ENCODE measurements at regions not wholly inside any gene's neighbourhood (a gene's known extent, or its start where the extent isn't known, plus 50 kb on each side); places are given as distances from the start of the nearest gene placed in this dataset.
A peak's percentile ranks its signal among the peaks of the same experiment; 100 is the strongest.

DNA sequence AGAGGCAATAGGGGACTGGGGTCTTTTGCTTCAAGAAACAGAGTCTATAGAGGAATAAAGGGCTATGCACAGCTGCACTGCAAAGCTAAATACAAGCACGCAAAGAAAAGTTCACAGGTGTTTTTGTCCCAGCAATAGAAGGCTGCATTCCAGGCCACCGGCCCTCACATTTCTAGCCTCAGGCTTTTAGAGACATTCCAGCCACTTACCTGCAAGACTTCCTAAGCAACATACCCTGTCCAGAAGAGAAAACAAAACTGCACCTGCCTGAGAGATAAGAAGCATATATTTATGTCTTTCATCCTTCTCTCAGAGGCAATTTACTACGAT lies 220.5 kb downstream of the OPA1 start:
- Histone ChIP-seq H2AK5ac (ENCODE audit: low read depth, low read length) (peak overlapping the region; percentile 88), H3K14ac (ENCODE audit: insufficient read length) (no peak overlapping the region), H3K4me1 (replicated peaks in 1 of 4; ENCODE audit: control insufficient read depth in 3 of 4, insufficient read depth in 4 of 4, low read length in 3 of 4) (peaks cover 50 to 67% (median 62%) of the 10 kb centered on the region in 4 experiments), H2BK5ac (ENCODE audit: low read depth, low read length) (peak overlapping the region; percentile 96; the same call in 1 of the 2 replicates), H3K79me2 (ENCODE audit: control insufficient read depth in 1 of 2, insufficient read depth in 2 of 2, low read length in 2 of 2) (no peaks in the 10 kb centered on the region), H3K9ac (replicated peaks in 1 of 4; ENCODE audit: extremely low read depth in 1 of 4, low read depth in 3 of 4, low read length in 3 of 4) (no peak overlapping the region; a peak in 2 of 7 replicates), H4K91ac (replicated peaks; ENCODE audit: insufficient read length, low read length) (peak overlapping the region; percentile 99), H3K4me2 (ENCODE audit: insufficient read depth in 1 of 2, low read depth in 2 of 2, low read length in 2 of 2) (peak overlapping the region; percentile 65 to 68; a peak in 3 of 4 replicates), H3K79me1 (ENCODE audit: low read depth, low read length) (no peaks in the 10 kb centered on the region), H3K23ac (ENCODE audit: insufficient read length) (no peak overlapping the region), H4K20me1 (replicated peaks in 1 of 2; ENCODE audit: control insufficient read depth in 1 of 2, insufficient read depth in 2 of 2, low read length in 2 of 2) (no peaks in the 10 kb centered on the region), H3K4me3 (ENCODE audit: extremely low read depth in 1 of 4, insufficient read depth in 2 of 4, low read depth in 3 of 4, low read length in 4 of 4) (peak overlapping the region in 1 of 4 experiments; percentile 37; a peak in 1 of 8 replicates), H3K27ac (ENCODE audit: low read depth, low read length) (peak overlapping the region; percentile 79; the same call in 1 of the 2 replicates), H3K56ac (replicated peaks; ENCODE audit: insufficient read length, low read depth, low read length) (peak overlapping the region; percentile 62), H3K4ac (replicated peaks; ENCODE audit: insufficient read length, low read depth, low read length) (peak overlapping the region; percentile 42), H3K27me3 (replicated peaks in 1 of 4; ENCODE audit: control insufficient read depth in 3 of 4, extremely low read depth in 1 of 4, insufficient read depth in 3 of 4, low read length in 3 of 4) (no peaks in the 10 kb centered on the region), H3K23me2 (ENCODE audit: low read depth, low read length) (no peaks in the 10 kb centered on the region), H4K5ac (ENCODE audit: insufficient read length, low read depth, low read length) (no peak overlapping the region), H4K8ac (ENCODE audit: extremely low read depth, insufficient read depth, low read length) (no peak overlapping the region), H3K36me3 (ENCODE audit: control insufficient read depth in 2 of 4, insufficient read depth in 4 of 4, low read length in 3 of 4) (no peaks in the 10 kb centered on the region), H2BK20ac (ENCODE audit: low read length) (peak overlapping the region; percentile 77), H3K9me3 (ENCODE audit: insufficient read depth in 2 of 2, low read depth in 1 of 2, low read length in 1 of 2) (no peaks in the 10 kb centered on the region), H2BK120ac (replicated peaks; ENCODE audit: low read depth, low read length) (peak overlapping the region; percentile 100), H2BK15ac (ENCODE audit: low read length) (no peak overlapping the region), H2AFZ (ENCODE audit: low read length) (no peak overlapping the region), H3K18ac (ENCODE audit: extremely low read depth, low read length) (peak overlapping the region; percentile 88), H2BK12ac (ENCODE audit: low read depth, low read length) (peak overlapping the region; percentile 99; the same call in 1 of the 2 replicates)
- CTCF ChIA-PET (ENCODE audit: partially characterized antibody), result interaction anchor here (1.2 to 1.5 kb wide), 2 partner anchors 22 to 404 kb away, joined by 3 to 5 read pairs; no protein-coding TSS in a partner anchor
- POLR2A ChIA-PET (ENCODE audit: partially characterized antibody), result interaction anchor here (0.7 to 1.8 kb wide), 8 partner anchors 9 to 328 kb away, joined by 3 to 10 read pairs (median 4); no protein-coding TSS in a partner anchor
- 42% methylated on average over 3 of the region's 3 CpGs; no CpG with 5 or more reads in 1 of the 2 experiments for WGBS, 2 experiments (ENCODE audit: extremely low coverage in 1 of 2, insufficient coverage in 1 of 2, insufficient read length in 1 of 2, insufficient replicate concordance in 2 of 2, low coverage in 1 of 2, low lambda C conversion rate in 2 of 2, missing lambda C conversion rate in 1 of 2)
- TF ChIP-seq CEBPB (IDR thresholded peaks at IDR 0.05; ENCODE audit: low read depth, low read length) (no peak), PHF8 (conservative IDR thresholded peaks at IDR 0.05; ENCODE audit: low read depth, low read length) (no peak), TEAD4 (IDR thresholded peaks at IDR 0.05; ENCODE audit: low read depth, low read length) (peak; percentile 75)
- FAIRE-seq (no peak), DNase-seq (ENCODE audit: low read depth in 1 of 2, low spot score in 2 of 2) (no peak)

Data from H1 (cell line).